Keratinocyte (primary cell): ENCODE measurements at regions not wholly inside any gene's neighbourhood (a gene's known extent, or its start where the extent isn't known, plus 50 kb on each side); places are given as distances from the start of the nearest gene placed in this dataset.

Experiments
- CTCF ChIP-seq, 3 experiments: IDR thresholded peaks in 1 of 3; conservative IDR thresholded peaks in 1 of 3; optimal IDR thresholded peaks in 1 of 3; 2 replicates in 2 of 3; 3 replicates in 1 of 3; pipeline versions ENCODE3 to v1.5.1; 2011; ENCODE audit warnings: low read length in 3 of 3, mild to moderate bottlenecking in 3 of 3, moderate library complexity in 2 of 3, control low read depth in 1 of 3, inconsistent platforms in 1 of 3; ENCODE audit not compliant: insufficient read depth in 2 of 3; ENCODE audit errors: extremely low read depth in 1 of 3
- EZH2 ChIP-seq: IDR thresholded peaks from one replicate; pipeline ENCODE4 v1.6.1; 2012; ENCODE audit warnings: inconsistent platforms, mild to moderate bottlenecking, low read length, moderate library complexity

GRCh38 chr15:36004891-36005490 lies 459.0 kb upstream of the DPH6 start:
- TF ChIP-seq CTCF (optimal IDR thresholded peaks at IDR 0.05 in 1 of 3, IDR thresholded peaks at IDR 0.05 in 1 of 3, conservative IDR thresholded peaks at IDR 0.05 in 1 of 3; ENCODE audit: extremely low read depth in 1 of 3, insufficient read depth in 2 of 3, low read length in 3 of 3): no peak
- TF ChIP-seq EZH2: no peak
